Nucleus accumbens (tissue), 56 donors: ENCODE measurements at regions not wholly inside any gene's neighbourhood (a gene's known extent, or its start where the extent isn't known, plus 50 kb on each side); places are given as distances from the start of the nearest gene placed in this dataset.
"Not testable (repeated sequence)": the region's sequence is repeated elsewhere in the genome, so short reads cannot be mapped to it uniquely, and the experiment has no call there.

ENCODE experiments used
- DNase-seq, 56 donors: peaks; one replicate each; lab custom pipeline; 2025; lab: John Stamatoyannopoulos, UW

- no peak for DNase-seq
These were observed 435.1 kb upstream of the CDH9 start for GRCh38 chr5:27473307-27474046.

DNA sequence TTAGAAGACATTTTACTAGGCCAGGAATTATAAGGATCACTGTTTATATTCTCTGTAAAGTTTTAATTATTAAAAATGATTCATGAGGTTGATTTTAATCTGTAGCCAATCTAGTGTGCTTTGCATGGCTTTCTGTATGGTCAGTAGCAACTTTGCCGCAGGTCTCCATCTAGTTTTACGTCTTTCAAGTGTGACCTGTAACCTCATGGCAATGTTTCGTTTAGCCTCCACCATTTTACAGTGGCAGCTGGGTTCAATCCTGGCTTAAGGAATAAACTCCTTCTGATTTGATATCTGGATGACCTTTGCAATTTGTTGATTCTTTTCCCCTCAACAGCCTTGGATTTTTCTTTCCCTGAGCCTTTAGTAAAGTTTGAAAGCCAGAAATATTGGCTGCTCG lies 434.5 kb upstream of the CDH9 start:
- no peak for DNase-seq

DNA sequence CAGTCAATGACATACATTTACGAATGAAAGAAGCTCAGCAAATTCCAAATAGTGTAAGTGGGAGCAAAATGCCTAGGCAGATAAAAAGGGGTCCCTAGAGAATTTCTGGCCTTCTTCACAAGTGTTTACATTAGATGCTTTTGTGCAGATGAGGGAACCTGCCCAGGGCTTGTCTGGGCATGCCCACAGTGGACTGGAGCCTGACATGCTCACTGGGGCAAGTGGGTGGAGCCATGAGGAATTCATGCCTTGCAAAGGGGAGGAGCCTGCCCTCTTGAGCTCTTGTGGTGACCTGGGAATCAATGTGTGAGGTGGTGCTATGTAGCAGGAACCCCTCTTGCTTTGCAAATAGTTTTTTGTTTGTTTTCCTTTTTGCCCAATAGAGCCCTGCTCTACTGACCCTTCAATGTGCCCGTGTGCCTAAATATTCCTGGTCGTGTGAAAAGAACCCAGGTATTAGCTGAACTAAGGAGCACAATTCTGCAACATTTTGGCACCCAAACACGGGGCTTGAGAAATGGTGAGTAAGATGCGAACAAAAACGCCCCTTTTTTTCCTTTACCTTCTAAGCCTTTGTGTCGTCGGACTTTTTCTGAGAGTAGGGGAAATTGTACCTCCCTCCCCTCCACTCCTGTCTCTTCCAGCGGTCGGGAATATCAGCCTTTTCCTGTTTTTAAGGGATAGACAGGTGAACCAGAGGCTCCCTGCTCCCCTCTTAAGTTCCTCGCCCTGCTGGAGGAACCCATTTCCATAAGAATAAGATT lies 433.8 kb upstream of the CDH9 start:
- no peak for DNase-seq

DNA sequence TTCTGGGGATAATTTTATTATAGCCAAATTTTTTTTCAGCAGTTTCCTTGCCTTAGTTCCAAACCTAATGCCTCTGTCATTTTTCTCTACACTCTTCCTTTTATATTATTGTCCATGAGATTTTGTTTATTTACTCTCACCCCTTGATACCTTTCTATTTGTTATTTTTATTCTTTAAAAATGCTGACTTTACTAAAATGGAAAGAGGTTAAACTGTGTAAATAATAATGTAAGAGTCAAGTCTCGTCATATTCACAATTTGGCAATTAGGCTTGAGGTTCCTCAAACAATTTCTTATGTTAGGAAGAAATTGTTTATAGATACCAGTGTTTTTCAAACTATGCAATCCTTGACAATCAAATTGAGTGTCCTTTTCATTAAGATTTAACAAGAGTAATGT lies 428.6 kb upstream of the CDH9 start:
- DNase-seq, result no peak

- no peak for DNase-seq
These were observed 426.8 kb upstream of the CDH9 start for GRCh38 chr5:27465140-27465539.

- no peak for DNase-seq
These were observed 425.2 kb upstream of the CDH9 start for GRCh38 chr5:27463446-27464149.

GRCh38 chr5:27462936-27463335 lies 424.6 kb upstream of the CDH9 start:
- no peak for DNase-seq

DNA sequence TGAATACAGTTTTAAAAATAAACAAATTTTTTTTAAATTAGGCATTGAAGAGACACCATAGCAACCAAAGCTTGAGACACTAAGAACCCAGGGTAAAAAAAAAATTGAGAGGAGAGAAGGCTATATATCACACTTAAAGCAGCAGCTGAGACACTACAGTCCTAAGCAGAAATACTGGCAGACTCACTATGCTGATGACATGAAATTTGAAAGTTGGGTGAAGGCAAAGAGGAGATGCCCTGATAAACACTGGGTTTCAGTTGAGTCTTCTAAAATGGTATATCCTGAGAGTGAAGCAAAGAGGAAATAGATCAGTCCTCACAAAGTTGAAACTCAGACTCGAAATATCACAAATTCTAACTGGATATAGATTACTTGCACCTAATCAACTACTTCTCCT lies 419.9 kb upstream of the CDH9 start:
- no peak for DNase-seq

DNA sequence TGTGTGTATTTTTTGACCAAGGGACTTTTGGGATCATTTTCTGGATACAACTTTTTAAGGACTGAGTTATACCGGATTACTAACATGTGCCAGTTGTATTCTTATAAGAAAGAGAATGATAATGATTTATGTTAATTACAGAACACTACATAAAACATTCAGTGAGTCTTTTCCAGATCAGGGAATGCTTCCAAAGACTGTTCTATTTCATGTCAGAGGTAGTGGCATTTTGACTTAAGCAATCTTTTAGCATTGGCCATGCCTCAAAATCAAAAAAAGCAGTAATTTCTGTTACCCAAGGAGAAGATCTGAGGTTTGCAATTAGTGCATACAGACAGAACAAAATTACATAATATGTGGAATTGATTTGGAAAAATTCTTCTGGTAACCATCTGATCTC lies 413.0 kb upstream of the CDH9 start:
- DNase-seq, result no peak

GRCh38 chr5:27450607-27451006 lies 412.2 kb upstream of the CDH9 start:
- DNase-seq, result no peak

DNA sequence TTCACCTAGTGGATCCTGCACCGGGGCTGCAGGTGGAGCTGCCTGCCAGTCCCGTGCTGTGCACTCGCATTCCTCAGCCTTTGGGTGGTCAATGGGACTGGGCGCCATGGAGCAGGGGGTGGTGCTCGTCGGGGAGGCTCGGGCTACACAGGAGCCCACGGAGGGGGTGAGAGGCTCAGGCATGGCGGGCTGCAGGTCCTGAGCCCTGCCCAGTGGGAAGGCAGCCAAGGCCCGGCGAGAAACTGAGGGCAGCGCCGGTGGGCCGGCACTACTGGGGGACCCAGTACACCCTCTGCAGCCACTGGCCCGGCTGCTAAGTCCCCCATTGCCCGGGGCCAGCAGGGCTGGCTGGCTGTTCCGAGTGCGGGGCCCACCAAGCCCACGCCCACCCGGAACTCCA lies 401.0 kb upstream of the CDH9 start:
- not testable (repeated sequence) for DNase-seq

GRCh38 chr5:27437594-27438200 lies 399.3 kb upstream of the CDH9 start:
- DNase-seq, result no peak

DNA sequence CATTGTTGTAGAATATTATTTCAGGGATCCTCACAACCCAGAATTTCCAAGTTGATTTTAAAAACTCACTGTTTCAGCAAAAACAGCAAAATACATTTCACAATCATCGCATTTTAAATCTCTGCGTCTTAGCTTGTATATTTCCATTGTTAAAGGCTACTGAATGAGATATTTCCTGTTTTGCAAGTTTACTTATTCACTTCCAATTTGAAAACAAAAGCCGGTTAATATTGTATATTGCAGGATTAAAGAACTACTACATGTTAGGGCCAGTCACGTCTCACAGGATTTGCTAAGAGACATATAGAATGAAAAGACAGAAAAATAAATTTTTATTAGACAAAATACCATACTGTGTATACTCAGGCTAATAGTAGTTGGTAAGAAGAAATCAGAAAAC lies 395.9 kb upstream of the CDH9 start:
- DNase-seq, result no peak

- no peak for DNase-seq
These were observed 375.7 kb upstream of the CDH9 start for GRCh38 chr5:27414099-27414498.

- no peak for DNase-seq
These were observed 374.0 kb upstream of the CDH9 start for GRCh38 chr5:27412384-27412783.

- no peak for DNase-seq
These were observed 367.6 kb upstream of the CDH9 start for GRCh38 chr5:27406020-27406419.

DNA sequence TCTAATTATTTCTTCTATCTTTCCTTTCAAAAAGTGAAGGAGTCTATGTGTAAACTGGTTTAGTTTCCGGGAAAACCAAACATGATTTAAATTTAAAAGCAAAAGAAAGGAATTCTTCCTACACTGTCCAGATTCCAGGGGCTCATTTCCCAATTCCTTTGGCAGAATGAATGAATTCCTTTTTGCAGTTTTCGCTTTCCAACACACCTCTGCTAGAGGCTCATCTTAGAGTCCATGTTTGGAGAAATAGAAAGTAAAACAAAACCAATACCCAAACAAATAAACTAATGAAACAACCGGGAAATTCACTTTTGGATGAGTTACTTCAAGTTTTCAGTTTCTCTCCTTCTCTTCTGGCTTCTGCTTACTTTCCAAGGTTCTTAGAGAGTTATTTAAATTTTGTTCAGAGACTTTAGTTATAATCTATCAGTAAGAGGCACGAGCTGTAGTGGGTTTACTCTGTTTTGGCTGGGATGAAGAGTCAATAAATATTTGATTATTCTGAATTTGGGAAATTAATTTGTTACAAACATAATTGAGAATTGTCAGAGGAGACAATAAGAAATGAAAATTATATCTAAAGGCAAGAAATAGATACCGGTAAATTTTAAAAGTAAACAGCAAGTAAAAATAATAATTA lies 365.0 kb upstream of the CDH9 start:
- no peak for DNase-seq

DNA sequence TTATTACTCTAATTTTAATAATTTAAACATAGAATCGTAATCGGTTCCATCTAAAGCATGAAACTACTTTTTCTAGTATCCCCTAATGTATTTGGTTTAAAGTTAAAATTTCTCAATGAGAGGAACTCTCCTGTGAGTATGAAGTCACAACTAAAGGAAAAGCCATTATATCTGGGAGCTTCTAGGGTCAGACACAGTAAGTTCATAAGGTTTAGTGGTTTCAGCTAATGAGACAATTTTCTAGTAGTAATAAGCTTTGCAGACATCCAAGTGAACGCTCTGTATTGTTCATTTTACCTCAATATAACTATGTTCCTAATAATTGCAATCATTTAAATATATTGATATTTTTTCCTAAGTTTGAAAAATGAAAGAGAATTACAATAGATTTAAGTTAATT lies 364.4 kb upstream of the CDH9 start:
- DNase-seq, result no peak

DNA sequence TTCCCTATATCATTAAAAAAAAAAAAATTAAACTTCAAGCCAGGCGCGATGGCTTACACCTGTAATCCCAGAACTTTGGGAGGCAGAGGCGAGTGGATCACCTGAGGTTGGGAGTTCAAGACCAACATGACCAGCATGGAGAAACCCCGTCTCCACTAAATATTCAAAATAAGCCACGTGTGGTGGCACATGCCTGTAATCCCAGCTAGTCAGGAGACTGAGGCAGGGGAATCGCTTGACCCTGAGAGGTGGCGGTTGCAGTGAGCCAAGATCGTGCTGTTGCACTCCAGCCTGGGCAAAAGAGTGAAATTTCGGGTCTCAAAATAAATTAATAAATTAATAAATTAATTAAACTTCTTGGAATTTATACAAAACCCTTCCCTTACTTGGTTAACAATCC lies 358.6 kb upstream of the CDH9 start:
- DNase-seq, result no peak

DNA sequence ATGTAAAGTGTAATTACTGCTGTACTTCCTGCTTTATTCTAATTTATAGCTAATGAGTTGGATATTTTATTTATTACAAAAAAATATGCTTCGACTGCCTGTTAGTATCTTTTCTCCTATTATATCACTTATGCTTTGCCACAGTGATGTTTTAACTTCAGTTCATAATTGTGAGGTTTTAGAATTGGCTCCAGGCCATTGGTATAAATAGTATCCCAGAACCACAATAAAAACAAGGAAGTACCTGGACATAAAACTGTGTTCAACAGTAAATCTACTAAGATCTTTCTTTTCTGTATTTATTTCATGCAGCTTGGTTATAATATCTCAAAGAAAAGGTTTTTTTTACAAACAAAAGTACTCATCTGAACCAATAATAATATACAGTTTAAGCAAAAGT lies 354.3 kb upstream of the CDH9 start:
- no peak for DNase-seq

- DNase-seq, result no peak
These were observed 351.3 kb upstream of the CDH9 start for GRCh38 chr5:27389696-27390095.
